ENCODE measurements at regions not wholly inside any gene's neighbourhood (a gene's known extent, or its start where the extent isn't known, plus 50 kb on each side); places are given as distances from the start of the nearest gene placed in this dataset.

DNA sequence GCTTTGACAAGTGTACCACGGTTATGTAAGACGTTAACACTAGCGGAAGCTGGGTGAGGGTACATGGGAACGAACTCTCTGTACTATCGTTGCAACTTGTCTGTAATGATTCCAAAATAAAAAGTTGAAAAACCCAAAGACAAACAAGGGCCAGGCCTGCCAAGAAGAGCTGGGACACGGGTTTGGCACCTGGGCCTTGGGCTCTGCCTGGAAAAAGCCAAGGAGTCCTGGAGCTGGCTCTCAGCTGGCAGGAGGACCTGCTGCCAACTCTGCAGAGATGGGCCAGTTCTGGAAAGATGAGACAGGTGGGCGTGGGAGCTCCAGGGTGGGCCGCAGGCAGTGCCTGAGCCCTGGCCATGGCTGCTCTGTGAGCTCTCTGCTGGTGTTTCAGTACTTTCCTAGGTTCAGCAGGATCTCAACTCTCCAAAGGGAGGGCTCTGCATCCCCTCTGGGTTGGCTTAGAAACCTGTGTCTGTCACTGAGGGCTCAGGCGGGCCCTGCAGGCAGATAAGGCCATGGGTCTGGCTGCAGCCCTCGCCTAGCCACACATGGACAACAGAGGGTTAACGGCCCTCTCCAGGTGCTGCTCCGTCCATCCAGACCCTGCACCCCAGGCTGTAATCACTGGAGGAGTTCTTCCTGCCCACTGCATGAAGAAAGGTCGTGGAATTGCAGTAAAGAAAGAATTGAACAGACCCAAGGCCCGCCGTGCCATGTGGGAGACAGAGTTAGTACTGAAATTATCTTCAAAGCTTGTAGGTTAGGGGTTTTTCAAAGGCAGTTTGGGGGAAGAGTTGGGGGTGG, 89.9 kb downstream of the RHOB start:
- no peak for TF ChIP-seq NRF1 (conservative IDR thresholded peaks at IDR 0.05 in 1 of 2, IDR thresholded peaks at IDR 0.05 in 1 of 2)
- no peak for TF ChIP-seq TCF7L2 (IDR thresholded peaks at IDR 0.05; ENCODE audit: low read depth, low read length)
- TF ChIP-seq CHD4 (IDR thresholded peaks at IDR 0.05; ENCODE audit: insufficient read depth, insufficient replicate concordance, low read depth, low read length, poor library complexity, severe bottlenecking) = no peak
- no peak for TF ChIP-seq TAF15 (IDR thresholded peaks at IDR 0.05; ENCODE audit: low read depth, low read length)
- TF ChIP-seq ZNF644 (tag; IDR thresholded peaks at IDR 0.05; ENCODE audit: low read depth) = no peak
- TF ChIP-seq HDAC1 (IDR thresholded peaks at IDR 0.05) = no peak
- TF ChIP-seq HNRNPL (IDR thresholded peaks at IDR 0.05; ENCODE audit: low read depth, low read length) = no peak
- TF ChIP-seq ETV6 (IDR thresholded peaks at IDR 0.05; ENCODE audit: borderline replicate concordance in 1 of 2, low read depth in 2 of 2, low read length in 1 of 2) = no peak
- TF ChIP-seq ETV6 (CRISPR knock-in tag; IDR thresholded peaks at IDR 0.05; ENCODE audit: borderline replicate concordance) = no peak
